UCSD-AML1 (cell line): ENCODE measurements at regions not wholly inside any gene's neighbourhood (a gene's known extent, or its start where the extent isn't known, plus 50 kb on each side); places are given as distances from the start of the nearest gene placed in this dataset.

Source experiments
- DNase-seq: peaks from one replicate; lab custom pipeline; 2025; ENCODE audit not compliant: unreplicated experiment; lab: John Stamatoyannopoulos, UW

- DNase-seq, result no peak
Measured at GRCh38 chr4:29521281-29521680, 1198.9 kb upstream of the PCDH7 start.

GRCh38 chr4:29536745-29537144 is 1183.4 kb upstream of the PCDH7 start:
- DNase-seq, result no peak

GRCh38 chr4:29538889-29539646 is 1181.1 kb upstream of the PCDH7 start:
- DNase-seq, result no peak

- no peak for DNase-seq
Measured at GRCh38 chr4:29540439-29541102, 1179.6 kb upstream of the PCDH7 start.

- DNase-seq, result no peak
Measured at GRCh38 chr4:29541757-29542156, 1178.4 kb upstream of the PCDH7 start.

GRCh38 chr4:29549342-29549741 is 1170.8 kb upstream of the PCDH7 start:
- no peak for DNase-seq

- DNase-seq, result no peak
Measured at GRCh38 chr4:29551821-29552220, 1168.3 kb upstream of the PCDH7 start.

- DNase-seq, result no peak
Measured at GRCh38 chr4:29553846-29554245, 1166.3 kb upstream of the PCDH7 start.

GRCh38 chr4:29558789-29559188 is 1161.4 kb upstream of the PCDH7 start:
- no peak for DNase-seq

- DNase-seq, result no peak
Measured at GRCh38 chr4:29559286-29559685, 1160.9 kb upstream of the PCDH7 start.

- no peak for DNase-seq
Measured at GRCh38 chr4:29560452-29560851, 1159.7 kb upstream of the PCDH7 start.

GRCh38 chr4:29565256-29565655 is 1154.9 kb upstream of the PCDH7 start:
- DNase-seq, result no peak

- DNase-seq, result no peak
Measured at GRCh38 chr4:29566371-29566770, 1153.8 kb upstream of the PCDH7 start.

GRCh38 chr4:29571322-29571721 is 1148.8 kb upstream of the PCDH7 start:
- no peak for DNase-seq

- DNase-seq, result no peak
Measured at GRCh38 chr4:29578329-29578728, 1141.8 kb upstream of the PCDH7 start.

GRCh38 chr4:29581457-29581856 is 1138.7 kb upstream of the PCDH7 start:
- DNase-seq, result no peak

GRCh38 chr4:29588617-29589016 is 1131.6 kb upstream of the PCDH7 start:
- DNase-seq, result no peak

GRCh38 chr4:29596228-29596627 is 1123.9 kb upstream of the PCDH7 start:
- DNase-seq, result no peak

- DNase-seq, result no peak
Measured at GRCh38 chr4:29619168-29619567, 1101.0 kb upstream of the PCDH7 start.

- no peak for DNase-seq
Measured at GRCh38 chr4:29632199-29632598, 1088.0 kb upstream of the PCDH7 start.

- DNase-seq, result no peak
Measured at GRCh38 chr4:29636961-29637360, 1083.2 kb upstream of the PCDH7 start.

GRCh38 chr4:29653221-29653620 is 1066.9 kb upstream of the PCDH7 start:
- no peak for DNase-seq

GRCh38 chr4:29680644-29681043 is 1039.5 kb upstream of the PCDH7 start:
- DNase-seq, result no peak
